ENCODE measurements at regions not wholly inside any gene's neighbourhood (a gene's known extent, or its start where the extent isn't known, plus 50 kb on each side); places are given as distances from the start of the nearest gene placed in this dataset.

- Histone ChIP-seq H3K27ac (ENCODE audit: low read depth in 1 of 2, low read length in 2 of 2) (no peak overlapping the region), H3K27me3 (ENCODE audit: control insufficient read depth in 4 of 4, insufficient read depth in 4 of 4, low read length in 3 of 4) (no peaks in the 10 kb centered on the region), H3K4me3 (ENCODE audit: low read depth in 1 of 3, low read length in 3 of 3) (no peak overlapping the region), H3K9me3 (ENCODE audit: control insufficient read depth in 4 of 4, low read length in 3 of 4) (no peaks in the 10 kb centered on the region), H3K36me3 (ENCODE audit: control insufficient read depth in 4 of 4, insufficient read depth in 3 of 4, low read depth in 1 of 4, low read length in 3 of 4) (no peaks in the 10 kb centered on the region), H3K4me1 (ENCODE audit: control insufficient read depth in 4 of 4, insufficient read depth in 4 of 4, low read length in 3 of 4) (no peaks in the 10 kb centered on the region), H3K9ac (ENCODE audit: low read depth in 1 of 2, low read length in 2 of 2) (no peak overlapping the region)
- 83% methylated on average over 3 of the region's 3 CpGs for WGBS
- no peak for DNase-seq (ENCODE audit: low spot score)
- TF ChIP-seq SP1 (IDR thresholded peaks at IDR 0.05) (no peak), YY1 (IDR thresholded peaks at IDR 0.05) (no peak), TAF1 (conservative IDR thresholded peaks at IDR 0.05) (no peak), CTCF (IDR thresholded peaks at IDR 0.05; ENCODE audit: low read depth, low read length, missing input control) (no peak), FOXA2 (IDR thresholded peaks at IDR 0.05) (no peak), JUND (IDR thresholded peaks at IDR 0.05) (no peak), NR2F2 (IDR thresholded peaks at IDR 0.05) (no peak), MAX (IDR thresholded peaks at IDR 0.05) (no peak), HNF4A (conservative IDR thresholded peaks at IDR 0.05) (no peak), FOXA1 (IDR thresholded peaks at IDR 0.05) (no peak), RXRA (IDR thresholded peaks at IDR 0.05) (no peak), HNF4G (IDR thresholded peaks at IDR 0.05) (no peak), EGR1 (IDR thresholded peaks at IDR 0.05; ENCODE audit: low read depth in 2 of 2) (no peak)
- TF ChIP-seq, protein P1, sequence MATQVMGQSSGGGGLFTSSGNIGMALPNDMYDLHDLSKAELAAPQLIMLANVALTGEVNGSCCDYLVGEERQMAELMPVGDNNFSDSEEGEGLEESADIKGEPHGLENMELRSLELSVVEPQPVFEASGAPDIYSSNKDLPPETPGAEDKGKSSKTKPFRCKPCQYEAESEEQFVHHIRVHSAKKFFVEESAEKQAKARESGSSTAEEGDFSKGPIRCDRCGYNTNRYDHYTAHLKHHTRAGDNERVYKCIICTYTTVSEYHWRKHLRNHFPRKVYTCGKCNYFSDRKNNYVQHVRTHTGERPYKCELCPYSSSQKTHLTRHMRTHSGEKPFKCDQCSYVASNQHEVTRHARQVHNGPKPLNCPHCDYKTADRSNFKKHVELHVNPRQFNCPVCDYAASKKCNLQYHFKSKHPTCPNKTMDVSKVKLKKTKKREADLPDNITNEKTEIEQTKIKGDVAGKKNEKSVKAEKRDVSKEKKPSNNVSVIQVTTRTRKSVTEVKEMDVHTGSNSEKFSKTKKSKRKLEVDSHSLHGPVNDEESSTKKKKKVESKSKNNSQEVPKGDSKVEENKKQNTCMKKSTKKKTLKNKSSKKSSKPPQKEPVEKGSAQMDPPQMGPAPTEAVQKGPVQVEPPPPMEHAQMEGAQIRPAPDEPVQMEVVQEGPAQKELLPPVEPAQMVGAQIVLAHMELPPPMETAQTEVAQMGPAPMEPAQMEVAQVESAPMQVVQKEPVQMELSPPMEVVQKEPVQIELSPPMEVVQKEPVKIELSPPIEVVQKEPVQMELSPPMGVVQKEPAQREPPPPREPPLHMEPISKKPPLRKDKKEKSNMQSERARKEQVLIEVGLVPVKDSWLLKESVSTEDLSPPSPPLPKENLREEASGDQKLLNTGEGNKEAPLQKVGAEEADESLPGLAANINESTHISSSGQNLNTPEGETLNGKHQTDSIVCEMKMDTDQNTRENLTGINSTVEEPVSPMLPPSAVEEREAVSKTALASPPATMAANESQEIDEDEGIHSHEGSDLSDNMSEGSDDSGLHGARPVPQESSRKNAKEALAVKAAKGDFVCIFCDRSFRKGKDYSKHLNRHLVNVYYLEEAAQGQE (IDR thresholded peaks at IDR 0.05) = no peak
- TF ChIP-seq, protein P2, sequence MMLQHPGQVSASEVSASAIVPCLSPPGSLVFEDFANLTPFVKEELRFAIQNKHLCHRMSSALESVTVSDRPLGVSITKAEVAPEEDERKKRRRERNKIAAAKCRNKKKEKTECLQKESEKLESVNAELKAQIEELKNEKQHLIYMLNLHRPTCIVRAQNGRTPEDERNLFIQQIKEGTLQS (IDR thresholded peaks at IDR 0.05) = no peak
- TF ChIP-seq, protein P3, sequence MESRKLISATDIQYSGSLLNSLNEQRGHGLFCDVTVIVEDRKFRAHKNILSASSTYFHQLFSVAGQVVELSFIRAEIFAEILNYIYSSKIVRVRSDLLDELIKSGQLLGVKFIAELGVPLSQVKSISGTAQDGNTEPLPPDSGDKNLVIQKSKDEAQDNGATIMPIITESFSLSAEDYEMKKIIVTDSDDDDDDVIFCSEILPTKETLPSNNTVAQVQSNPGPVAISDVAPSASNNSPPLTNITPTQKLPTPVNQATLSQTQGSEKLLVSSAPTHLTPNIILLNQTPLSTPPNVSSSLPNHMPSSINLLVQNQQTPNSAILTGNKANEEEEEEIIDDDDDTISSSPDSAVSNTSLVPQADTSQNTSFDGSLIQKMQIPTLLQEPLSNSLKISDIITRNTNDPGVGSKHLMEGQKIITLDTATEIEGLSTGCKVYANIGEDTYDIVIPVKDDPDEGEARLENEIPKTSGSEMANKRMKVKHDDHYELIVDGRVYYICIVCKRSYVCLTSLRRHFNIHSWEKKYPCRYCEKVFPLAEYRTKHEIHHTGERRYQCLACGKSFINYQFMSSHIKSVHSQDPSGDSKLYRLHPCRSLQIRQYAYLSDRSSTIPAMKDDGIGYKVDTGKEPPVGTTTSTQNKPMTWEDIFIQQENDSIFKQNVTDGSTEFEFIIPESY (IDR thresholded peaks at IDR 0.05) = no peak
Observed at GRCh38 chr12:89799316-89799715, 90.7 kb upstream of the ATP2B1 start.

DNA sequence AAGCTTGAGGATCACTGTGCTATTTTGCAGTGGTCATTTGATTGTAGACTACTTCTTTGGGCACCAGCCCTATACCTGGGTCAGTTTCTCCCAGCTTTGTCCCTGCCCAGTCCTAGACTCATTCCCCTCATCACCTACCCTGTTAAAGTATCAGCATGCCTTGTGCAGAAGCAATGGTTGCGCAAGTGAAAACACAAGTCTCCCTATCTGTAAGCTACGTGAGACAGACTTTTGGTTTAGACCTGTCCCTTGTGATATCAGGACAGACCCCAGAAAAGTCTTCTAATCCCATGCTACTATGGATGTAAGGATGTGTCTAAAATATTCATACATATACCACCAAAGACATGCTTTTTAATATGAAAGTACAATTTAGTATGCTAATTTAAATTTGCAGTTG is 88.8 kb upstream of the ATP2B1 start:
- H3K36me3 ChIP-seq (ENCODE audit: control insufficient read depth in 4 of 4, insufficient read depth in 3 of 4, low read depth in 1 of 4, low read length in 3 of 4) = no peaks in the 10 kb centered on the region
- 85% methylated on average over 2 of the region's 2 CpGs for WGBS
- H3K4me1 ChIP-seq (ENCODE audit: control insufficient read depth in 4 of 4, insufficient read depth in 4 of 4, low read length in 3 of 4) = no peaks in the 10 kb centered on the region
- no peak overlapping the region for H3K4me3 ChIP-seq (ENCODE audit: low read depth in 1 of 3, low read length in 3 of 3)
- no peak for DNase-seq (ENCODE audit: low spot score)
- H3K9ac ChIP-seq (ENCODE audit: low read depth in 1 of 2, low read length in 2 of 2) = no peak overlapping the region
- H3K27ac ChIP-seq (ENCODE audit: low read depth in 1 of 2, low read length in 2 of 2) = no peak overlapping the region
- H3K9me3 ChIP-seq (ENCODE audit: control insufficient read depth in 4 of 4, low read length in 3 of 4) = no peaks in the 10 kb centered on the region
- TF ChIP-seq GABPA (IDR thresholded peaks at IDR 0.05 in 1 of 2, conservative IDR thresholded peaks at IDR 0.05 in 1 of 2) (no peak), HNF4G (IDR thresholded peaks at IDR 0.05) (no peak), HNF4A (conservative IDR thresholded peaks at IDR 0.05) (no peak), YY1 (IDR thresholded peaks at IDR 0.05) (no peak), FOXA1 (IDR thresholded peaks at IDR 0.05) (no peak), NR2F2 (IDR thresholded peaks at IDR 0.05) (no peak), EGR1 (IDR thresholded peaks at IDR 0.05; ENCODE audit: low read depth in 2 of 2) (no peak), JUND (IDR thresholded peaks at IDR 0.05) (no peak), MAX (IDR thresholded peaks at IDR 0.05) (no peak), SP1 (IDR thresholded peaks at IDR 0.05) (no peak), RAD21 (IDR thresholded peaks at IDR 0.05) (no peak)
- TF ChIP-seq, protein P2 (IDR thresholded peaks at IDR 0.05) = no peak
- TF ChIP-seq, protein P3 (IDR thresholded peaks at IDR 0.05) = no peak
- H3K27me3 ChIP-seq (ENCODE audit: control insufficient read depth in 4 of 4, insufficient read depth in 4 of 4, low read length in 3 of 4) = no peaks in the 10 kb centered on the region
